ENCODE measurements at regions not wholly inside any gene's neighbourhood (a gene's known extent, or its start where the extent isn't known, plus 50 kb on each side); places are given as distances from the start of the nearest gene placed in this dataset.

GRCh38 chr12:24565300-24565699 lies 383.6 kb downstream of the BCAT1 start:
- H3K27me3 Mint-ChIP-seq, result peaks cover 44% of the 10 kb centered on the region
- H3K9me3 Mint-ChIP-seq, result no peaks in the 10 kb centered on the region
- H3K36me3 Mint-ChIP-seq (ENCODE audit: low read depth), result no peaks in the 10 kb centered on the region
- intact Hi-C loops (cut with micrococcal nuclease), result no loop called here
- no peak overlapping the region for H3K4me3 Mint-ChIP-seq
- ATAC-seq, result no peak
- no peak overlapping the region for H3K27ac Mint-ChIP-seq
- ChIA-PET CTCF (no interaction called here), POLR2A (no interaction called here)
- no peak for DNase-seq
- no peak for TF ChIP-seq CTCF (IDR thresholded peaks at IDR 0.05)
- peaks cover 11% of the 10 kb centered on the region for H3K4me1 Mint-ChIP-seq (ENCODE audit: low read depth)

GRCh38 chr12:24562771-24563431 lies 386.0 kb downstream of the BCAT1 start:
- no peak for TF ChIP-seq CTCF (IDR thresholded peaks at IDR 0.05)
- POLR2A ChIA-PET, result interaction anchor here (0.9 kb wide), 1 partner anchor 162 kb away, joined by 3 read pairs; no protein-coding TSS in a partner anchor
- H3K9me3 Mint-ChIP-seq, result no peaks in the 10 kb centered on the region
- intact Hi-C loops (cut with micrococcal nuclease), result no loop called here
- DNase-seq (peak; percentile 2), ATAC-seq (no peak)
- peaks cover 52% of the 10 kb centered on the region for H3K27me3 Mint-ChIP-seq
- CTCF ChIA-PET, result no interaction called here
- H3K36me3 Mint-ChIP-seq (ENCODE audit: low read depth), result no peaks in the 10 kb centered on the region
- no peak overlapping the region for H3K27ac Mint-ChIP-seq
- H3K4me1 Mint-ChIP-seq (ENCODE audit: low read depth), result peaks cover 11% of the 10 kb centered on the region
- peak overlapping the region; percentile 57 for H3K4me3 Mint-ChIP-seq

- Mint-ChIP-seq H3K4me1 (ENCODE audit: low read depth) (peaks cover 11% of the 10 kb centered on the region), H3K27ac (no peak overlapping the region), H3K4me3 (peak overlapping the region; percentile 57), H3K9me3 (no peaks in the 10 kb centered on the region), H3K27me3 (peaks cover 52% of the 10 kb centered on the region), H3K36me3 (ENCODE audit: low read depth) (no peaks in the 10 kb centered on the region)
- intact Hi-C loops (cut with micrococcal nuclease), result no loop called here
- TF ChIP-seq CTCF (IDR thresholded peaks at IDR 0.05), result no peak
- POLR2A ChIA-PET, result no interaction called here
- CTCF ChIA-PET, result no interaction called here
- DNase-seq (peak; percentile 21), ATAC-seq (peak; percentile 45)
Observed at GRCh38 chr12:24561882-24562770, 386.8 kb downstream of the BCAT1 start.

GRCh38 chr12:24561411-24561871 lies 387.5 kb downstream of the BCAT1 start:
- no peak for DNase-seq
- Mint-ChIP-seq H3K27ac (no peak overlapping the region), H3K4me1 (ENCODE audit: low read depth) (peaks cover 11% of the 10 kb centered on the region), H3K9me3 (no peaks in the 10 kb centered on the region), H3K27me3 (peaks cover 54% of the 10 kb centered on the region), H3K4me3 (peak overlapping the region; percentile 57), H3K36me3 (ENCODE audit: low read depth) (no peaks in the 10 kb centered on the region)
- ChIA-PET CTCF (no interaction called here), POLR2A (no interaction called here)
- ATAC-seq, result no peak
- TF ChIP-seq CTCF (IDR thresholded peaks at IDR 0.05), result no peak
- intact Hi-C loops (cut with micrococcal nuclease), result no loop called here

GRCh38 chr12:24560831-24561271 lies 388.1 kb downstream of the BCAT1 start:
- CTCF ChIA-PET, result no interaction called here

More at GRCh38 chr12:24560831-24561271, 388.1 kb downstream of the BCAT1 start:
- intact Hi-C loops (cut with micrococcal nuclease), result no loop called here
- POLR2A ChIA-PET, result no interaction called here
- DNase-seq, result no peak
- no peak for TF ChIP-seq CTCF (IDR thresholded peaks at IDR 0.05)
- H3K9me3 Mint-ChIP-seq, result no peaks in the 10 kb centered on the region
- peak overlapping the region; percentile 57 for H3K4me3 Mint-ChIP-seq
- peaks cover 53% of the 10 kb centered on the region for H3K27me3 Mint-ChIP-seq
- no peak for ATAC-seq
- H3K4me1 Mint-ChIP-seq (ENCODE audit: low read depth), result peaks cover 11% of the 10 kb centered on the region
- no peaks in the 10 kb centered on the region for H3K36me3 Mint-ChIP-seq (ENCODE audit: low read depth)
- H3K27ac Mint-ChIP-seq, result no peak overlapping the region
